Muscle layer of colon (tissue), 2 donors: ENCODE measurements at regions not wholly inside any gene's neighbourhood (a gene's known extent, or its start where the extent isn't known, plus 50 kb on each side); places are given as distances from the start of the nearest gene placed in this dataset.

Experiments used
- H3K27ac ChIP-seq: one replicate; pipeline ENCODE4 v1.7.0; 2013; ENCODE audit warnings: low read depth, mild to moderate bottlenecking, low read length, moderate library complexity
- H3K27me3 ChIP-seq, 2 donors: one replicate each; pipeline ENCODE4 v1.7.0; 2013; ENCODE audit warnings: low read length in 2 of 2, mild to moderate bottlenecking in 2 of 2; ENCODE audit not compliant: insufficient read depth in 2 of 2, control insufficient read depth in 1 of 2
- H3K36me3 ChIP-seq: one replicate; pipeline ENCODE4 v1.7.0; 2013; ENCODE audit warnings: mild to moderate bottlenecking, low read length; ENCODE audit not compliant: insufficient read depth
- H3K4me1 ChIP-seq: one replicate; pipeline ENCODE4 v1.7.0; 2013; ENCODE audit warnings: mild to moderate bottlenecking, low read length; ENCODE audit not compliant: insufficient read depth
- H3K4me3 ChIP-seq, 2 donors: one replicate each; pipeline ENCODE4 v1.7.0; 2013; ENCODE audit warnings: low read length in 2 of 2, low read depth in 1 of 2, mild to moderate bottlenecking in 1 of 2, moderate library complexity in 1 of 2
- H3K9ac ChIP-seq: one replicate; pipeline ENCODE4 v1.7.0; 2013; ENCODE audit warnings: low read length
- H3K9me3 ChIP-seq: one replicate; pipeline ENCODE4 v1.7.0; 2013; ENCODE audit warnings: mild to moderate bottlenecking, low read length
- donor health status: abdominal sarcoma.
- donor health status: Adenocarcinoma of cecum.

DNA sequence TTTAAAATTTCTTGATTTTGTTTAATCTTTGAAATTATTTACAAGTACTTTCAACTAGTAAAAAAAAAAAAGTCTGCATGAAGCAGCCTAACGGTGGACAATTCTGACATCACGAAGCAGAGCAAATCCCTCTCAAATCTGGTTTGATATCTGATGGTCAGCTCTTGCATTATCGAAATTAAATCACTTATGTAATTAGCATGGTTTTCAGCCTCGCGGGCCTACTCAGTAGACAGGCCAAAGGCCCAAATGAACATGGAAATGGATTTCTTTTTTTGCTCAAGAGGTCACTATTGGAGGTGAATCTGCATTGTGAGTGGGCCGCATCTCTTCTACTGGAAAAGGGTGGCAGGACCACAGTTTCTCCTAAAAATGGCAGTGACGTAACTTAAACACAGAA, 209.8 kb downstream of the NR2F2 start:
- Histone ChIP-seq H3K9me3 (no peaks in the 10 kb centered on the region), H3K9ac (no peak overlapping the region), H3K27ac (no peak overlapping the region), H3K36me3 (no peaks in the 10 kb centered on the region), H3K4me1 (no peaks in the 10 kb centered on the region), H3K27me3 (no peaks in the 10 kb centered on the region), H3K4me3 (no peak overlapping the region)

DNA sequence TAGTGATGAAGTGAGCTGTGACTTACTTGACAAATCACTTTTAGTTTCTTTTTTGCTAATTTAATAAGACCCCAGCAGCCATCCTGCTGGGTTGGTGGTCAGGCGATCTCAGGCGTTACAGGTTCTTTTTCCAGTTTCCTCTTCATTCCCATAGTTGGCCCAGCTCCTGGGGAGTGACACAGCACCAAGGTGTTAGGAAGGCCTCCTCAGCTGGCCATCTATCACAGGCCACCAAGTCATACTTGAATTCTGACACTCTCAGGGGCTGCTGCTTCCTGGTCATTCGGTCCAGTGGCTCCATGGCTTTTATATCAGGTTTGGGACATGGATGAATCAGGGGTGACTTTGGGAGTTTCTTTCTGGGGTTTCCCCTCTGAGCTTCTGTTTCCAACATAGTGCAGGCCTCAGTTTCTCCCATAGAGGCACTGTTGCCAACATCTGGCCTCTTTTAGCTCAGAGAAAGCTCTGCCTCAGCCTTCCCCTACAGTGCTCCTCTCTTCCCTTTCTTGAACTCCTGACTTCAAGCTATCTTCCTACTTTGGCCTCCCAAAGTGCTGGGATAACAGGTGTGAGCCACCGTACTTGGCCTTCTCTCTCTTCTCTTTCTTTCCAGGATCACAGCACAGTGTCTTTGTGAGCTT, 211.8 kb downstream of the NR2F2 start:
- Histone ChIP-seq H3K4me1 (no peaks in the 10 kb centered on the region), H3K4me3 (no peak overlapping the region), H3K36me3 (no peaks in the 10 kb centered on the region), H3K27ac (no peak overlapping the region), H3K27me3 (no peaks in the 10 kb centered on the region), H3K9ac (no peak overlapping the region), H3K9me3 (no peaks in the 10 kb centered on the region)

DNA sequence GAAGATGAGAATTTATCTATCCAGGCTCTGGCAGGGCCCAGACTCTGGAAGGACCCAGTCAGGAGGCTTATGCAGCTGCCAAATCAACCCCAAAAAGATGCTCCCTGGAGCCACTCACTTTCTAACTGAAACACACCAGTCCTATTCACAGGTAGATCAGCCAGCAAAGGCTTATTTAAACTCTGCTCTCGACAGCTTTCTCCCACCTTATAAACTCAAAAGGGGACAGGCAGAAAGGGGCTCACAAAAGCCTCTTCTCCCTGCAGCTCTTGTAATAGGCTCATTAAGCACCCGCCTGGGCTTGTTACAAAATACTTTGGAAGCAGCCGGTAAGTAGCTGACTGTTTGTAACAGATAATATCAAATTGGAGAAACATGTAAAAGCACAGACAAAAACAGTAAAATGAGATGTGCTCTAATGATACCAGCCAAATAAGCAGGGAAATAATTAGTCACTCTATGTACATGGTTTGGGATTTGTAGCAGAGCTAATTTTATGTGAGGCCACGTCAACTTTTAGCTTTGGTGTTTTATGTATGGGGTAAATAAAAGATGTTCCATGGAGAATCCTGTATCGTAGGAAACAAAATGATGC, 213.8 kb downstream of the NR2F2 start:
- H3K4me3 ChIP-seq = no peak overlapping the region
- H3K36me3 ChIP-seq = no peaks in the 10 kb centered on the region
- H3K9me3 ChIP-seq = no peaks in the 10 kb centered on the region
- no peak overlapping the region for H3K9ac ChIP-seq
- H3K4me1 ChIP-seq = no peaks in the 10 kb centered on the region
- no peaks in the 10 kb centered on the region for H3K27me3 ChIP-seq
- no peak overlapping the region for H3K27ac ChIP-seq

- no peak overlapping the region for H3K27ac ChIP-seq
- no peak overlapping the region for H3K4me3 ChIP-seq
- no peaks in the 10 kb centered on the region for H3K9me3 ChIP-seq
- no peak overlapping the region for H3K9ac ChIP-seq
- no peaks in the 10 kb centered on the region for H3K4me1 ChIP-seq
- H3K36me3 ChIP-seq = no peaks in the 10 kb centered on the region
- H3K27me3 ChIP-seq = no peaks in the 10 kb centered on the region
Measured at GRCh38 chr15:96549136-96549535, 218.6 kb downstream of the NR2F2 start.

GRCh38 chr15:96551196-96551595, 220.7 kb downstream of the NR2F2 start:
- H3K4me3 ChIP-seq = no peak overlapping the region
- no peak overlapping the region for H3K9ac ChIP-seq
- no peaks in the 10 kb centered on the region for H3K27me3 ChIP-seq
- no peak overlapping the region for H3K27ac ChIP-seq
- H3K4me1 ChIP-seq = no peaks in the 10 kb centered on the region
- no peaks in the 10 kb centered on the region for H3K9me3 ChIP-seq
- no peaks in the 10 kb centered on the region for H3K36me3 ChIP-seq

DNA sequence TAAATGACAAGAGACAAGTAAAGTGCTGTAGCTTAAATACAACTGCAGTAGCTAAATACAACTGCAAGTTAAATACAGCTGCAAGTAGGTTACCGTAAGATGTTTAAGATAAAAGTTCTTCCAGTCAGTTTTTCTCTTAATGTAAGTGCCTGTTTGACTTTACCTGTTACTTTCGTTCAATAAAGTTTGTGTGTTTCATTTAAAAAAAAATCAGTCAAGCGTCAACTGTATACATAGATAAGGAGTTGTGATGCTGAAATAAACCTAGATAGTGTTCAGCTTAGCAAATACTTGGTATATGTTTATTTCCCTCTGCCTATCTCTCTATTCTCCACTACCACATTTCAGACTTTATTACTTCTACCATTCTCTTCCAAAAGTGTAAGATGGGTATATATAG, 221.2 kb downstream of the NR2F2 start:
- H3K4me1 ChIP-seq = no peaks in the 10 kb centered on the region
- H3K9me3 ChIP-seq = no peaks in the 10 kb centered on the region
- no peak overlapping the region for H3K4me3 ChIP-seq
- H3K9ac ChIP-seq = no peak overlapping the region
- H3K36me3 ChIP-seq = no peaks in the 10 kb centered on the region
- H3K27me3 ChIP-seq = no peaks in the 10 kb centered on the region
- no peak overlapping the region for H3K27ac ChIP-seq

DNA sequence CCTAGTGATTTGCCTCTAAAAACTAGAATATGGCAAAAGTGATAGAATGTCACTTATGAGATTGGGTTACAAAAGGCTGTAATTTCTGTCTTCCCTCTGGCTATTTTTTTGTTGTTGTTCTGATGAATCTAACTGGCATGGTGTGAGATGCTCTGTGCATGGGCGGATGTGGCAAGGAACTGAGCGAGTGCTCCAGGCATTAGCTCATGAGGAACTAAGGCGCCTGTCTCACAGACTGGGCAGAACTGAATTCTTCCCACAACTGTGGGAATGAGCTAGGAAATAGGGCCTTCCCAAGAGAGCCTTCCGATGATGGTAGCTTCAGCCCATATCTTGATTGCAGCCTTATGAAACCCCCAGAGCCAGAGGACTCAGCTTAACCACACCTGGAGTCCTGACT, 222.5 kb downstream of the NR2F2 start:
- no peak overlapping the region for H3K9ac ChIP-seq
- H3K9me3 ChIP-seq = no peaks in the 10 kb centered on the region
- H3K4me3 ChIP-seq = no peak overlapping the region
- no peaks in the 10 kb centered on the region for H3K4me1 ChIP-seq
- H3K27ac ChIP-seq = no peak overlapping the region
- H3K27me3 ChIP-seq = no peaks in the 10 kb centered on the region
- H3K36me3 ChIP-seq = no peaks in the 10 kb centered on the region

- H3K4me3 ChIP-seq = no peak overlapping the region
- H3K9me3 ChIP-seq = no peaks in the 10 kb centered on the region
- no peak overlapping the region for H3K27ac ChIP-seq
- H3K27me3 ChIP-seq = no peaks in the 10 kb centered on the region
- H3K36me3 ChIP-seq = no peaks in the 10 kb centered on the region
- H3K4me1 ChIP-seq = no peaks in the 10 kb centered on the region
- H3K9ac ChIP-seq = no peak overlapping the region
Measured at GRCh38 chr15:96553451-96553850, 223.0 kb downstream of the NR2F2 start.

DNA sequence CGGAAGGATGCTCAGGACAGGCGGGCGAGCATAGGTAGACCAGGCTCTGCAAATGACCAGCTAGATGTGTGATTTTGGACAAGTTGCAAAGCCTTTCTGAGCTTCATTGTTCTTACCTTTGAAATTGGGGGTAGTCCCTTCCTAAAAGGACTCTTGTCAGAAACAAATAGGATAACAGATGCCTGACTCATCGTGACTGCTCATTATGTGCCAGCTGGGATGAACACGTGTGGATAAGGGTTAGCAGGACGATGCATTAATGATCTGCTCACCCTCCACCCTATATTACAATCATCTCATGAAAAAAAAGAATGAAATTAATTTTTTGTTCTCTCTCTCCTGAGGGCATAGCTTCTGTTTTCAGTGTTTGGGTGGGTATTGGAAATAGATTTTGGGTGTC, 223.4 kb downstream of the NR2F2 start:
- H3K27me3 ChIP-seq = no peaks in the 10 kb centered on the region
- H3K4me1 ChIP-seq = no peaks in the 10 kb centered on the region
- no peak overlapping the region for H3K4me3 ChIP-seq
- no peak overlapping the region for H3K27ac ChIP-seq
- no peak overlapping the region for H3K9ac ChIP-seq
- H3K9me3 ChIP-seq = no peaks in the 10 kb centered on the region
- H3K36me3 ChIP-seq = no peaks in the 10 kb centered on the region

GRCh38 chr15:96554541-96554940, 224.0 kb downstream of the NR2F2 start:
- Histone ChIP-seq H3K4me3 (no peak overlapping the region), H3K9ac (no peak overlapping the region), H3K4me1 (no peaks in the 10 kb centered on the region), H3K27me3 (no peaks in the 10 kb centered on the region), H3K27ac (no peak overlapping the region), H3K36me3 (no peaks in the 10 kb centered on the region), H3K9me3 (no peaks in the 10 kb centered on the region)

DNA sequence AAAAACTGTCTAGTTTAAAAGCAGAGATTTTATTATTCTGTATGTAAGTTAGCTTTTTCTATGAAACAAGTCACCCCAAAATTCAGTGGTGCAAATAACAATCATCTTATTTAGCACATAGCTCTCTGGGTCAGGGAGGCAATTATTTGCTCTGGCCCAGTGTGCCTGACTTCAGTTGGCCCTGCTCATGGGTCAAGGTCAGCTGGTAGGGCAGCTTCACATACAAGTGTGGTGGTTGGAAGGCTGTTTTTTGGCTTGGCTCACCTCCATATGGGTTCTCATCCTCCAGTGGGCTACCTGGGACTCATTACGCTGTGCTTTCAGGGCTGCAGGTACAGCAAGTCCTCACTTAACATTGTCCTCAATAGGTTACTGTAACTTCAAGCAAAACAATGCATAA, 228.6 kb downstream of the NR2F2 start:
- Histone ChIP-seq H3K9me3 (no peaks in the 10 kb centered on the region), H3K9ac (no peak overlapping the region), H3K4me1 (no peaks in the 10 kb centered on the region), H3K27me3 (no peaks in the 10 kb centered on the region), H3K27ac (no peak overlapping the region), H3K4me3 (no peak overlapping the region), H3K36me3 (no peaks in the 10 kb centered on the region)

GRCh38 chr15:96559631-96560030, 229.1 kb downstream of the NR2F2 start:
- no peaks in the 10 kb centered on the region for H3K36me3 ChIP-seq

More at GRCh38 chr15:96559631-96560030, 229.1 kb downstream of the NR2F2 start:
- H3K9me3 ChIP-seq = no peaks in the 10 kb centered on the region
- H3K27me3 ChIP-seq = no peaks in the 10 kb centered on the region
- no peaks in the 10 kb centered on the region for H3K4me1 ChIP-seq
- H3K4me3 ChIP-seq = no peak overlapping the region
- H3K27ac ChIP-seq = no peak overlapping the region
- H3K9ac ChIP-seq = no peak overlapping the region
